Testis (tissue), 2 donors: ENCODE measurements at regions not wholly inside any gene's neighbourhood (a gene's known extent, or its start where the extent isn't known, plus 50 kb on each side); places are given as distances from the start of the nearest gene placed in this dataset.

Experiments
- DNase-seq: peaks from one replicate; pipeline ENCODE4 v3.0.0-alpha.2; 2019
- H3K27ac ChIP-seq, 2 donors: fragments of 200-600 bp; sonication (generic); one replicate each; pipeline ENCODE4 v1.5.1; 2019
- H3K27me3 ChIP-seq: fragments of 200-600 bp; sonication (generic); one replicate; pipeline ENCODE4 v1.5.1; 2019
- H3K36me3 ChIP-seq: fragments of 200-600 bp; sonication (generic); one replicate; pipeline ENCODE4 v1.5.1; 2017; ENCODE audit warnings: low read depth; ENCODE audit errors: missing control alignments
- H3K4me1 ChIP-seq: fragments of 200-600 bp; sonication (generic); one replicate; pipeline ENCODE4 v1.5.1; 2019
- H3K4me3 ChIP-seq, 2 donors: fragments of 200-600 bp; sonication (generic); one replicate each; pipeline ENCODE4 v1.5.1; 2017 to 2019
- H3K9me3 ChIP-seq: fragments of 200-600 bp; sonication (generic); one replicate; pipeline ENCODE4 v1.5.1; 2017
- CTCF ChIP-seq, 3 experiments: fragments of 450-650 bp in 2 of 3; fragments of 200-600 bp in 1 of 3; sonication (generic) in 1 of 3; IDR thresholded peaks; one replicate each; pipeline ENCODE4 v1.5.1; 2016 to 2019; ENCODE audit warnings: antibody characterized with exemption in 3 of 3, mild to moderate bottlenecking in 2 of 3, moderate library complexity in 1 of 3
- POLR2A ChIP-seq: fragments of 450-650 bp; IDR thresholded peaks from one replicate; pipeline ENCODE4 v1.6.1; 2017; ENCODE audit warnings: antibody characterized with exemption, mild to moderate bottlenecking, moderate library complexity
- WGBS, 2 donors: methylation state at CpG; one replicate each; pipeline ENCODE4 v1.1.5; 2018; 5-methylcytosine and 5-hydroxymethylcytosine counted together
- intact Hi-C: fragments of 100-400 bp; cut with DNase I; formaldehyde crosslinking; loops from one replicate; pipeline ENCODE4 v1.15.1; 2023; ENCODE audit warnings: low total_unique reads

DNA sequence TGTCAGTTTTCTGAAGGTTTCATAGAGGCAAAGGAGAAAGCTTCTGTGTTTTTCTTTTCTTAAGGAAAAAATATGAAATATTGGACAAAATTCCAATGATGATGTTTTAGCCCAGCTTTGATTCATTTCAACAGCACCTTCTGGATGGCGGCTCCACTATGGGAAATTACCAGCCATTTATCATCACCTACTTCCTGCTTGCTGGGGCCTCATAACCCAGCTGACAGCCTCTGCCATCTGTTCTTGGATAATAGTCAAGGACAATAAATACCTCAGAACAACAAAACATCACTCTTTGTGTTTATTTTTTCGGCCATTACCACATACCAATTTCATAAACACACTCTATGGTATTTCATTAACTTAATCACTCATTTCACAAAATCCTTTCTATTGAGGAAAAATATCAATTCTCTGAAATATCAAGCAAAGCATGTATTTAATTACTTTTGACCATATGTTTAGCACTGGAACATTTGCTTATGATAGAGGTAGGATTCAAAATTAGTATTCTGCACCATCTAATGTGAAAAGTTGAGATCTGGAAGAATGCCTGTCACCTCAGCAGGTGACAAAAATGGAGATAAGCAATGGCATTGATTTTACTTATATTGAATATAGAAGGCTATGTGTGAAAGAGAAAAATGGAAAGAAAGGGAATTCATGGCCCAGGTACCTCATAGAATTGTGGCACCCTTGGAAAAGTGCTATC is 629.7 kb downstream of the LIG4 start:
- TF ChIP-seq POLR2A (no peak), CTCF (IDR thresholded peaks at IDR 0.05) (no peak)
- WGBS, 2 donors: 27 to 33% methylated on average over 2 of the region's 2 CpGs
- no peak for DNase-seq
- Histone ChIP-seq H3K36me3 (no peaks in the 10 kb centered on the region), H3K4me3 (no peak overlapping the region), H3K9me3 (no peaks in the 10 kb centered on the region), H3K27ac (no peak overlapping the region), H3K4me1 (no peaks in the 10 kb centered on the region), H3K27me3 (no peaks in the 10 kb centered on the region)
- intact Hi-C loops: no loop called here

GRCh38 chr13:107582171-107582570 is 633.2 kb downstream of the LIG4 start:
- Histone ChIP-seq H3K36me3 (no peaks in the 10 kb centered on the region), H3K27me3 (no peaks in the 10 kb centered on the region), H3K4me1 (no peaks in the 10 kb centered on the region), H3K9me3 (no peaks in the 10 kb centered on the region), H3K4me3 (no peak overlapping the region), H3K27ac (no peak overlapping the region)
- intact Hi-C loops: no loop called here
- no peak for DNase-seq
- TF ChIP-seq CTCF (IDR thresholded peaks at IDR 0.05): no peak
- no peak for TF ChIP-seq POLR2A
- 75 to 90% methylated on average over 4 of the region's 4 CpGs for WGBS, 2 donors

GRCh38 chr13:107580741-107581412 is 634.5 kb downstream of the LIG4 start:
- Histone ChIP-seq H3K27ac (no peak overlapping the region), H3K36me3 (no peaks in the 10 kb centered on the region), H3K4me3 (no peak overlapping the region), H3K27me3 (no peaks in the 10 kb centered on the region), H3K9me3 (no peaks in the 10 kb centered on the region), H3K4me1 (no peaks in the 10 kb centered on the region)
- 79 to 88% methylated on average over 9 of the region's 9 CpGs for WGBS, 2 donors
- no peak for DNase-seq
- no peak for TF ChIP-seq CTCF (IDR thresholded peaks at IDR 0.05)
- no peak for TF ChIP-seq POLR2A
- intact Hi-C loops: no loop called here

GRCh38 chr13:107576430-107576829 is 638.9 kb downstream of the LIG4 start:
- no peak overlapping the region for H3K27ac ChIP-seq
- no peaks in the 10 kb centered on the region for H3K36me3 ChIP-seq
- no peak for DNase-seq
- WGBS, 2 donors: 61 to 68% methylated on average over 1 of the region's 1 CpG
- H3K4me3 ChIP-seq: no peak overlapping the region
- H3K9me3 ChIP-seq: no peaks in the 10 kb centered on the region
- H3K27me3 ChIP-seq: no peaks in the 10 kb centered on the region
- no peak for TF ChIP-seq POLR2A
- no peak for TF ChIP-seq CTCF (IDR thresholded peaks at IDR 0.05)
- intact Hi-C loops: no loop called here
- H3K4me1 ChIP-seq: no peaks in the 10 kb centered on the region
